H1 (cell line): ENCODE measurements at regions not wholly inside any gene's neighbourhood (a gene's known extent, or its start where the extent isn't known, plus 50 kb on each side); places are given as distances from the start of the nearest gene placed in this dataset.

Source experiments
- CTCF ChIA-PET: fragments of 300-600 bp; sonication (Branson Sonifier 250); formaldehyde crosslinking; loops from one replicate; lab custom pipeline; 2021; ENCODE audit not compliant: partially characterized antibody; lab: Charles Lee
- POLR2A ChIA-PET: fragments of 300-600 bp; sonication (Branson Sonifier 250); formaldehyde crosslinking; loops from one replicate; lab custom pipeline; 2021; ENCODE audit warnings: inconsistent platforms; ENCODE audit not compliant: partially characterized antibody; lab: Charles Lee
- DNase-seq, 2 experiments: peaks; one replicate each; pipeline versions ENCODE4 v3.0.0 to v3.0.0-alpha.2; 2010 to 2022; ENCODE audit warnings: low spot score in 2 of 2, low read depth in 1 of 2, mixed read lengths in 1 of 2
- FAIRE-seq: peaks from 2 replicates; lab custom pipeline; 2011; peaks lifted over from hg19 to GRCh38; lab: Jason Lieb, UNC
- H2AFZ ChIP-seq: 2 replicates; pipeline ENCODE4 v1.8.1; 2012; ENCODE audit warnings: low read length, inconsistent platforms
- H2AK5ac ChIP-seq: 2 replicates; pipeline ENCODE4 v1.6.1; 2013; ENCODE audit warnings: low read depth, low read length
- H2BK120ac ChIP-seq: replicated peaks from 2 replicates; pipeline ENCODE3; 2013; ENCODE audit warnings: low read depth, low read length, inconsistent platforms
- H2BK12ac ChIP-seq: 2 replicates; pipeline ENCODE4 v1.6.1; 2013; ENCODE audit warnings: low read depth, low read length
- H2BK15ac ChIP-seq: 2 replicates; pipeline ENCODE4 v1.6.1; 2013; ENCODE audit warnings: low read length
- H2BK20ac ChIP-seq: 2 replicates; pipeline ENCODE4 v1.6.1; 2013; ENCODE audit warnings: low read length
- H2BK5ac ChIP-seq: 2 replicates; pipeline ENCODE4 v1.6.1; 2013; ENCODE audit warnings: low read depth, low read length
- H3K14ac ChIP-seq: 2 replicates; pipeline ENCODE4 v1.6.1; 2013; ENCODE audit warnings: inconsistent platforms; ENCODE audit not compliant: insufficient read length
- H3K18ac ChIP-seq: 2 replicates; pipeline ENCODE4 v1.6.1; 2013; ENCODE audit warnings: low read length; ENCODE audit errors: extremely low read depth
- H3K23ac ChIP-seq: 2 replicates; pipeline ENCODE4 v1.6.1; 2013; ENCODE audit warnings: inconsistent platforms; ENCODE audit not compliant: insufficient read length
- H3K23me2 ChIP-seq: 2 replicates; pipeline ENCODE4 v1.6.1; 2013; ENCODE audit warnings: low read depth, low read length
- H3K27ac ChIP-seq: 2 replicates; pipeline ENCODE4 v1.6.1; 2011; ENCODE audit warnings: low read depth, low read length, inconsistent platforms
- H3K27me3 ChIP-seq, 4 experiments: replicated peaks in 1 of 4; 1 replicate in 1 of 4; 2 replicates in 3 of 4; pipeline versions ENCODE4 v1.6.1 to v1.8.1; 2011 to 2013; ENCODE audit warnings: low read length in 3 of 4, mild to moderate bottlenecking in 3 of 4, inconsistent platforms in 2 of 4, mixed read lengths in 2 of 4, moderate library complexity in 1 of 4; ENCODE audit not compliant: control insufficient read depth in 3 of 4, insufficient read depth in 3 of 4; ENCODE audit errors: extremely low read depth in 1 of 4
- H3K36me3 ChIP-seq, 4 experiments: 2 replicates each; pipeline versions ENCODE4 v1.6.1 to v1.8.1; 2011 to 2013; ENCODE audit warnings: mild to moderate bottlenecking in 4 of 4, low read length in 3 of 4, moderate library complexity in 2 of 4, control low read depth in 1 of 4, inconsistent platforms in 1 of 4; ENCODE audit not compliant: insufficient read depth in 4 of 4, control insufficient read depth in 2 of 4
- H3K4ac ChIP-seq: replicated peaks from 2 replicates; pipeline ENCODE3; 2013; ENCODE audit warnings: low read length, low read depth, mixed read lengths, inconsistent platforms; ENCODE audit not compliant: insufficient read length
- H3K4me1 ChIP-seq, 4 experiments: replicated peaks in 1 of 4; 1 replicate in 1 of 4; 2 replicates in 3 of 4; pipeline versions ENCODE4 v1.6.1 to v1.8.1; 2011 to 2013; ENCODE audit warnings: low read length in 3 of 4, inconsistent platforms in 2 of 4, mixed read lengths in 1 of 4; ENCODE audit not compliant: insufficient read depth in 4 of 4, control insufficient read depth in 3 of 4
- H3K4me2 ChIP-seq, 2 experiments: 2 replicates each; pipeline versions ENCODE4 v1.6.1 to v1.8.1; 2011 to 2013; ENCODE audit warnings: low read depth in 2 of 2, low read length in 2 of 2, control low read depth in 1 of 2, inconsistent platforms in 1 of 2, mild to moderate bottlenecking in 1 of 2; ENCODE audit not compliant: insufficient read depth in 1 of 2
- H3K4me3 ChIP-seq, 4 experiments: fragments of 200-600, 300-600 bp in 1 of 4; sonication (generic), shearing (Covaris generic), sonication (Bioruptor Twin) in 1 of 4; 2 replicates each; pipeline versions ENCODE4 v1.5.1 to v1.8.1; 2011 to 2016; ENCODE audit warnings: low read length in 4 of 4, low read depth in 3 of 4, control low read depth in 2 of 4, inconsistent platforms in 2 of 4, mild to moderate bottlenecking in 2 of 4, mixed read lengths in 1 of 4, moderate library complexity in 1 of 4; ENCODE audit not compliant: insufficient read depth in 2 of 4; ENCODE audit errors: extremely low read depth in 1 of 4
- H3K56ac ChIP-seq: replicated peaks from 2 replicates; pipeline ENCODE3; 2013; ENCODE audit warnings: low read depth, mild to moderate bottlenecking, mixed read lengths, low read length, inconsistent platforms; ENCODE audit not compliant: insufficient read length
- H3K79me1 ChIP-seq: 2 replicates; pipeline ENCODE4 v1.6.1; 2013; ENCODE audit warnings: low read depth, low read length, control low read depth
- H3K79me2 ChIP-seq, 2 experiments: 2 replicates each; pipeline versions ENCODE4 v1.6.1 to v1.8.1; 2012 to 2013; ENCODE audit warnings: low read length in 2 of 2, mild to moderate bottlenecking in 2 of 2, inconsistent platforms in 1 of 2; ENCODE audit not compliant: insufficient read depth in 2 of 2, control insufficient read depth in 1 of 2
- H3K9ac ChIP-seq, 4 experiments: replicated peaks in 1 of 4; 1 replicate in 1 of 4; 2 replicates in 3 of 4; pipeline versions ENCODE4 v1.6.1 to v1.8.1; 2011 to 2013; ENCODE audit warnings: low read depth in 3 of 4, low read length in 3 of 4, control low read depth in 2 of 4, mild to moderate bottlenecking in 2 of 4, moderate library complexity in 2 of 4, inconsistent platforms in 1 of 4; ENCODE audit errors: extremely low read depth in 1 of 4
- H3K9me3 ChIP-seq, 2 experiments: 2 replicates each; pipeline versions ENCODE4 v1.6.1 to v1.8.1; 2012 to 2013; ENCODE audit warnings: mild to moderate bottlenecking in 2 of 2, moderate library complexity in 2 of 2, control low read depth in 1 of 2, inconsistent platforms in 1 of 2, low read depth in 1 of 2, low read length in 1 of 2, mixed read lengths in 1 of 2; ENCODE audit not compliant: insufficient read depth in 2 of 2
- H4K20me1 ChIP-seq, 2 experiments: replicated peaks in 1 of 2; 2 replicates each; pipeline versions ENCODE3 to v1.8.1; 2011 to 2013; ENCODE audit warnings: inconsistent platforms in 2 of 2, low read length in 2 of 2, mild to moderate bottlenecking in 1 of 2; ENCODE audit not compliant: insufficient read depth in 2 of 2, control insufficient read depth in 1 of 2
- H4K5ac ChIP-seq: 2 replicates; pipeline ENCODE4 v1.6.1; 2013; ENCODE audit warnings: low read length, low read depth, mixed read lengths, inconsistent platforms; ENCODE audit not compliant: insufficient read length
- H4K8ac ChIP-seq: 2 replicates; pipeline ENCODE4 v1.8.0; 2013; ENCODE audit warnings: mild to moderate bottlenecking, moderate library complexity, low read length, inconsistent platforms; ENCODE audit not compliant: insufficient read depth; ENCODE audit errors: extremely low read depth
- H4K91ac ChIP-seq: replicated peaks from 2 replicates; pipeline ENCODE3; 2013; ENCODE audit warnings: low read length, mixed read lengths, inconsistent platforms; ENCODE audit not compliant: insufficient read length
- CBX5 ChIP-seq: fragments of 300-800, 300-1000 bp; sonication (generic); IDR thresholded peaks from 2 replicates; pipeline ENCODE4 v1.7.1; 2016; ENCODE audit warnings: antibody characterized with exemption, low read length, low read depth
- CEBPB ChIP-seq: IDR thresholded peaks from 2 replicates; pipeline ENCODE4 v1.6.1; 2012; ENCODE audit warnings: low read depth, low read length
- FOSL1 ChIP-seq: IDR thresholded peaks from 2 replicates; pipeline ENCODE4 v1.6.1; 2011; ENCODE audit warnings: mild to moderate bottlenecking, low read depth, low read length, moderate library complexity; ENCODE audit not compliant: insufficient read depth
- KDM1A ChIP-seq: fragments of 200-600, 300-600 bp; sonication (generic); IDR thresholded peaks from 2 replicates; pipeline ENCODE4 v1.7.1; 2016; ENCODE audit warnings: mild to moderate bottlenecking, low read length, borderline replicate concordance
- PHF8 ChIP-seq: fragments of 200-600 bp; sonication (generic); conservative IDR thresholded peaks from 2 replicates; pipeline ENCODE4 v1.7.1; 2012; ENCODE audit warnings: low read depth, mild to moderate bottlenecking, inconsistent platforms, low read length, moderate library complexity
- TCF12 ChIP-seq: IDR thresholded peaks from 2 replicates; pipeline ENCODE4 v1.6.1; 2011; ENCODE audit warnings: low read depth, mild to moderate bottlenecking, low read length
- YY1 ChIP-seq: IDR thresholded peaks from 2 replicates; pipeline ENCODE4 v1.6.1; 2011; ENCODE audit warnings: low read depth, mild to moderate bottlenecking, low read length
- WGBS, 2 experiments: shearing (Covaris generic) in 1 of 2; methylation state at CpG; one replicate each; pipeline versions ENCODE4 v1.1.6 to v1.1.7; 2013 to 2015; ENCODE audit warnings: low lambda C conversion rate in 2 of 2, mixed read lengths in 2 of 2, inconsistent platforms in 1 of 2, low coverage in 1 of 2, missing lambda C conversion rate in 1 of 2; ENCODE audit not compliant: insufficient replicate concordance in 2 of 2, insufficient coverage in 1 of 2, insufficient read length in 1 of 2; ENCODE audit errors: extremely low coverage in 1 of 2, missing lambda C conversion rate in 1 of 2; 5-methylcytosine and 5-hydroxymethylcytosine counted together

DNA sequence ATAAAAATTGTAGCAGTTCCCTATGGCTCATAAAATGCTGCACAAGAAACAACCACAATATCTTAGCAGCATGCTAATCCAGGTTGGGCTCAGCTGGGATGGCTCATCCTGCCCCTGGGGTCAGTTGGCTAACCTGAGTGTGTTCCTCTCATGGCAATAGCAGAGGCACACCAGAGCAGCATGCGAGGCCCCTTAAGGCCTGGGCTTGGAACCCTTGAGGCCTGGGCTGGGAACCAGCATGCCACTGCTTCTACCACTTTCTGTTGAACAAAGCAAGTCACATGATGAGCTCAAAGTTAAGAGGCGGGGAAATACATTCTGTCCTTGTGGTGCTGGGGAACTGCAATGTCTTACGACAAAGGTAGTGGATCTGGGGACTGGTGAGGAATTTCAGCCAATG is 154.4 kb upstream of the FOXF1 start:
- Histone ChIP-seq H3K23ac (no peak overlapping the region), H3K27me3 (0 out of 7 replicates have a peak, but pooled peaks cover 0 to 3% (median 0%) of the 10 kb centered on the region in 4 experiments), H4K91ac (no peak overlapping the region), H2AK5ac (peak overlapping the region; percentile 40; the same call in 1 of the 2 replicates), H2BK12ac (no peak overlapping the region), H2BK15ac (no peak overlapping the region), H3K18ac (no peak overlapping the region; the same call in 1 of the 2 replicates), H3K9me3 (peaks cover 8% of the 10 kb centered on the region in 2 experiments; a peak in 3 of 4 replicates), H3K23me2 (no peaks in the 10 kb centered on the region), H4K8ac (no peak overlapping the region), H3K36me3 (no peaks in the 10 kb centered on the region), H3K14ac (no peak overlapping the region), H2BK5ac (no peak overlapping the region), H3K4me3 (no peak overlapping the region), H2BK120ac (no peak overlapping the region), H3K4me2 (no peak overlapping the region), H3K4ac (no peak overlapping the region), H3K27ac (no peak overlapping the region), H4K5ac (no peak overlapping the region), H3K4me1 (peaks cover 0 to 22% (median 4%) of the 10 kb centered on the region in 4 experiments; a peak in 3 of 7 replicates), H2BK20ac (no peak overlapping the region), H3K9ac (no peak overlapping the region), H2AFZ (no peak overlapping the region), H3K79me2 (no peaks in the 10 kb centered on the region), H3K56ac (no peak overlapping the region), H3K79me1 (no peaks in the 10 kb centered on the region), H4K20me1 (no peaks in the 10 kb centered on the region)
- ChIA-PET CTCF (interaction anchor here (1.0 to 1.4 kb wide), 2 partner anchors 16 to 307 kb away, joined by 3 read pairs; no protein-coding TSS in a partner anchor), POLR2A (no interaction called here)
- FAIRE-seq (no peak), DNase-seq (no peak)
- WGBS, 2 experiments = 94% methylated on average over 3 of the region's 3 CpGs; no CpG with 5 or more reads in 1 of the 2 experiments
- TF ChIP-seq TCF12 = no peak
- TF ChIP-seq YY1 = no peak
- no peak for TF ChIP-seq FOSL1
- no peak for TF ChIP-seq CEBPB
- TF ChIP-seq CBX5 = no peak
- no peak for TF ChIP-seq KDM1A
- no peak for TF ChIP-seq PHF8
